Upper lobe of right lung (tissue), 1 donor: ENCODE measurements at regions not wholly inside any gene's neighbourhood (a gene's known extent, or its start where the extent isn't known, plus 50 kb on each side); places are given as distances from the start of the nearest gene placed in this dataset.

Experiments
- ATAC-seq: fragments of 200-7000 bp; cut with Tn5 transposase; one replicate; pipeline ENCODE4 v1.9.1; 2020; ENCODE audit warnings: mild to moderate bottlenecking, moderate library complexity
- DNase-seq: peaks from one replicate; pipeline ENCODE4 v3.0.0-alpha.2; 2020
- H3K27ac ChIP-seq: fragments of 200-600 bp; one replicate; pipeline ENCODE4 v1.8.0; 2022
- H3K27me3 ChIP-seq: fragments of 200-600 bp; one replicate; pipeline ENCODE4 v1.8.0; 2022; ENCODE audit warnings: mild to moderate bottlenecking
- H3K36me3 ChIP-seq: fragments of 200-600 bp; one replicate; pipeline ENCODE4 v1.8.0; 2022
- H3K4me1 ChIP-seq: fragments of 200-600 bp; one replicate; pipeline ENCODE4 v1.8.0; 2022
- H3K4me3 ChIP-seq: fragments of 200-600 bp; one replicate; pipeline ENCODE4 v1.8.0; 2022; ENCODE audit warnings: mild to moderate bottlenecking
- H3K9me3 ChIP-seq: fragments of 200-600 bp; one replicate; pipeline ENCODE4 v1.8.0; 2022
- intact Hi-C: fragments of 100-400 bp; cut with DNase I; formaldehyde crosslinking; loops from one replicate; pipeline ENCODE4 v1.11.0; 2022
- TF ChIP-seq, protein P1 (sequence below): fragments of 200-600 bp; IDR thresholded peaks from one replicate; pipeline ENCODE4 v1.8.0; 2022; ENCODE audit warnings: antibody characterized with exemption
- donor health status: DM: no; HTN: yes; CAD: no; lungs with severe emphysema.

DNA sequence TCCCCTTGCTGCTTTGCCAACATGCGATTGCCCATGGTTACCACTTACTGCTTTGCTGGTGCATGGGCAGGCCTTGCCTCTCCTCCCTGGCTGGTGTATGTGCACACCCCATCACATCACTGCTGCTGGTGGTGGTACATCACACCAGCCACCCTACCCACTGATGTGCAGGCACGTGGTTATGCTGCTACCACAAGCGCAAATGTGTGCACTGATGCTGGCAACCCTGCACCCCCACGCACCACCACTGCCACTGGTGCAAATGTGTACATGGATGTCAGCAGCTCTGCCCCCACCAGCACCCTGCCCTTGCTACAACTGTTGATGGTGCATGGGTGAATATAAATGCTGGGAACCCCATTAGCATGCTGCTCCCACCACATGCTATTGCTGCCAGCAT is 261.7 kb downstream of the AEBP2 start:
- intact Hi-C loops = no loop called here

DNA sequence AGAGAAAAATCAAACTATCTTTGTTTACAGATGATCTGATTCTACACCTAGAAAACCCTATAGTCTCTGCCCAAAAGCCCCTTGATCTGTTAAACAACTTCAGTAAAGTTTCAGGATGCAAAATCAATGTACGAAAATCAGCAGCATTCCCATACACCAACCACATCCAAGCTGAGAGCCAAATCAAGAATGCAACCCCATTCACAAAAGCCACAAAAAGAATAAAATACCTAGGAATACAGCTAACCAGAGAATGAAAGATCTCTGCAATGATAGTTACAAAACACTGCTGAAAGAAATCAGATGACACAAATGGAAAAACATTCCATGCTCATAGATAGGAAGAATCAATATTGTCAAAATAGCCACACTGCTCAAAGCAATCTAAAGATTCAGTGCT is 265.7 kb downstream of the AEBP2 start:
- ATAC-seq = no peak

More for the DNA sequence above, 261.7 kb downstream of the AEBP2 start:
- no peaks in the 10 kb centered on the region for H3K4me1 ChIP-seq
- H3K27me3 ChIP-seq = no peaks in the 10 kb centered on the region
- no peak for DNase-seq
- ATAC-seq = peak; percentile 21
- H3K27ac ChIP-seq = no peak overlapping the region
- no peak overlapping the region for H3K4me3 ChIP-seq
- TF ChIP-seq, protein P1, sequence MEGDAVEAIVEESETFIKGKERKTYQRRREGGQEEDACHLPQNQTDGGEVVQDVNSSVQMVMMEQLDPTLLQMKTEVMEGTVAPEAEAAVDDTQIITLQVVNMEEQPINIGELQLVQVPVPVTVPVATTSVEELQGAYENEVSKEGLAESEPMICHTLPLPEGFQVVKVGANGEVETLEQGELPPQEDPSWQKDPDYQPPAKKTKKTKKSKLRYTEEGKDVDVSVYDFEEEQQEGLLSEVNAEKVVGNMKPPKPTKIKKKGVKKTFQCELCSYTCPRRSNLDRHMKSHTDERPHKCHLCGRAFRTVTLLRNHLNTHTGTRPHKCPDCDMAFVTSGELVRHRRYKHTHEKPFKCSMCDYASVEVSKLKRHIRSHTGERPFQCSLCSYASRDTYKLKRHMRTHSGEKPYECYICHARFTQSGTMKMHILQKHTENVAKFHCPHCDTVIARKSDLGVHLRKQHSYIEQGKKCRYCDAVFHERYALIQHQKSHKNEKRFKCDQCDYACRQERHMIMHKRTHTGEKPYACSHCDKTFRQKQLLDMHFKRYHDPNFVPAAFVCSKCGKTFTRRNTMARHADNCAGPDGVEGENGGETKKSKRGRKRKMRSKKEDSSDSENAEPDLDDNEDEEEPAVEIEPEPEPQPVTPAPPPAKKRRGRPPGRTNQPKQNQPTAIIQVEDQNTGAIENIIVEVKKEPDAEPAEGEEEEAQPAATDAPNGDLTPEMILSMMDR = no peak
- no peaks in the 10 kb centered on the region for H3K36me3 ChIP-seq
- peaks cover 8% of the 10 kb centered on the region for H3K9me3 ChIP-seq

DNA sequence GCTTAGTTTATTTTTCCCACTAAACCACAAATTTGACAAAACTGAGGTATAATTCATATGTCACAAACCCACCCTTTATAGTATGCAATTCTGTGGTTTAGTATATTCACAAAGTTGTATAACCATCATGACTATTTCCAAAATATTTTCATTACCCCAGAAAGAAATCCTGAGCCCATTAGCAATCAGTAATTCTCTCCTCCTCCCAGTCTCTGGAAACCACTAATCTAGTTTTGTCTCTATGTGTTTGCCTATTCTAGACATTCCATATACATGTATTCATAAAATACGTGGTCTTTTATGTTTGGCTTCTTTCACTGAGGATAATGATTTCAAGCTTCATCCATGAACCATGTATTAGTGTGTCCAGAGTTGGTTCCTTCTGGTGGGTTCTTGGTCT is 267.6 kb downstream of the AEBP2 start:
- DNase-seq (no peak), ATAC-seq (no peak)
- no peak overlapping the region for H3K4me3 ChIP-seq
- intact Hi-C loops = no loop called here
- peaks cover 8% of the 10 kb centered on the region for H3K9me3 ChIP-seq
- no peak overlapping the region for H3K27ac ChIP-seq
- TF ChIP-seq, protein P1 = no peak
- peaks cover 4% of the 10 kb centered on the region for H3K4me1 ChIP-seq
- H3K36me3 ChIP-seq = no peaks in the 10 kb centered on the region
- H3K27me3 ChIP-seq = no peaks in the 10 kb centered on the region

More for the DNA sequence above, 265.7 kb downstream of the AEBP2 start:
- Histone ChIP-seq H3K4me1 (no peaks in the 10 kb centered on the region), H3K9me3 (peaks cover 8% of the 10 kb centered on the region), H3K27me3 (no peaks in the 10 kb centered on the region), H3K4me3 (no peak overlapping the region), H3K27ac (no peak overlapping the region), H3K36me3 (no peaks in the 10 kb centered on the region)
- DNase-seq = no peak
- TF ChIP-seq, protein P1 = no peak
- intact Hi-C loops = no loop called here

DNA sequence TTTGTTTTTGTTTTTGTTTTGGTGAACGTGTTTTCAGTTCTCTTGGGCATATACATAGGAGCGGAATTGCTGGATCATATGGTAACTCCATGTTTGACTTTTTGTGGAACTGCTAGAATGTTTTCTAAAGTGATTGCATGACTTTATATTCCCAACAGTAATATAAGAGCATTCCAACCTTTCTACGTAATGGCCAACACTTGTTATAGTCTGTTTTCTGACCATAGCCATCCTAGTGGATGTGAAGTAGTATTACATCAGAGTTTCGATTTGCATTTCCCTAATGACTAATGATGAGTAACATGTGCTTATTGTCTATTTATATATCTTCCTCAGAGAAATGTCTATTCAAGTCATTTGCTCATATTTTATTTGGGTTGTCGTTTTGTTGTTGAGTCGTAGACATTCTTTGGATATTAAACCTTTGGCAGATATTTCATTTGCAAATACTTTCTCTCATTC is 268.7 kb downstream of the AEBP2 start:
- Histone ChIP-seq H3K36me3 (no peaks in the 10 kb centered on the region), H3K9me3 (no peaks in the 10 kb centered on the region), H3K4me3 (no peak overlapping the region), H3K27ac (no peak overlapping the region), H3K4me1 (peaks cover 4% of the 10 kb centered on the region), H3K27me3 (no peaks in the 10 kb centered on the region)
- intact Hi-C loops = no loop called here
- TF ChIP-seq, protein P1 = no peak
- no peak for ATAC-seq
- DNase-seq = no peak

DNA sequence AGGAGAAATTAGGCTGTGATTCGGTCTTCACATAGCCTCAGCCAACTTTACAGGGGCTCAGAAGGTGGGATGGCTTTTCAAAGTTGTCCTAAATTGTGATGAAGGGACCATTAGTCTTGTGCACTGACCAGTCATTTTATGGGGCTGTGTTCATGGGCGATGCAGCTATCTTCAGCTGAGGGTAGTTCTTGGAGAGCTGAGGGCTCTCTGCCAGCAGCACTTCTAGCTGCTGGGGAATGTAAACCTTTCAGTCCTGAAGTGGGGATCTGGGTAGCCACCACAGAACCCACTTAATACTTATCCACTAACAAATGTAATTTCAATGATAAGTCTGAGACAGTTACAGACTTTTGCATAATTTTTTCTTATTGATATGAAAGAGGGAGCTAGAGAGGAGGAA is 270.6 kb downstream of the AEBP2 start:
- Histone ChIP-seq H3K36me3 (no peaks in the 10 kb centered on the region), H3K27me3 (no peaks in the 10 kb centered on the region), H3K27ac (no peak overlapping the region), H3K9me3 (no peaks in the 10 kb centered on the region), H3K4me3 (no peak overlapping the region), H3K4me1 (peaks cover 4% of the 10 kb centered on the region)
- intact Hi-C loops = no loop called here
- DNase-seq (no peak), ATAC-seq (peak; percentile 21)
- TF ChIP-seq, protein P1 = no peak
